HepG2 (cell line): ENCODE measurements at regions not wholly inside any gene's neighbourhood (a gene's known extent, or its start where the extent isn't known, plus 50 kb on each side); places are given as distances from the start of the nearest gene placed in this dataset.

ENCODE experiments used
- REPIN1 ChIP-seq: sonication (generic); formaldehyde crosslinking; IDR thresholded peaks from 2 replicates; pipeline ENCODE4 v1.8.0; 2022; ENCODE audit warnings: missing genetic modification reagents, low read depth, mild to moderate bottlenecking, borderline replicate concordance
- STAT5B ChIP-seq: sonication (generic); formaldehyde crosslinking; IDR thresholded peaks from 2 replicates; pipeline ENCODE4 v1.4.0; 2020; ENCODE audit warnings: missing genetic modification reagents

DNA sequence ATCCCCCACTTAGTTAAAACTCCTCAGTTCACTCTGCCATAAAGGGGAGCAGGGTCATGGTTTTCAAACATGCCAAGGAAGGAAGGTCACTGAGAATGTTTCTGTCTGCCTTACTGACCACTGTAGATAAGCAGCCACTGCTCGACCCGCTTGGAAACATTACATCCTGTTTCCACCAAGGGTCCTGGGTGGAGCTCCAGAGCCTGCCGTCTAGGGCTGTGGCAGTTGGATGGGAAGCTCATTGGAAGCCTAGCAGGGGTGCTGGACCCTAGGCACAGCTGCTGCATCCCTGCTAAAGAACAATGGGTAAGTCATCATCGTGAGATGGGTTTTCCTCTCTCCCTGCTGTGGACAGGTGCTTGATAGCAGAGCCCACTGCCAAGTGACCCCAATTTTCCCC lies 76.0 kb upstream of the SRD5A3 start:
- TF ChIP-seq STAT5B: no peak
- TF ChIP-seq REPIN1 (CRISPR knock-in tag): no peak
